GM08714 (cell line): ENCODE measurements at regions not wholly inside any gene's neighbourhood (a gene's known extent, or its start where the extent isn't known, plus 50 kb on each side); places are given as distances from the start of the nearest gene placed in this dataset.
"Not testable (repeated sequence)": the region's sequence is repeated elsewhere in the genome, so short reads cannot be mapped to it uniquely, and the experiment has no call there.

Experiments
- H3K4me3 ChIP-seq: fragments of 200-500 bp; sonication (Bioruptor generic); 2 replicates; pipeline ENCODE4 v1.5.1; 2014; ENCODE audit warnings: mild to moderate bottlenecking, low read length, inconsistent platforms
- ZNF274 ChIP-seq: IDR thresholded peaks from 2 replicates; pipeline ENCODE4 v1.6.1; 2012; ENCODE audit warnings: mild to moderate bottlenecking, low read depth, low read length

GRCh38 chr22:23438216-23438615, 141.9 kb downstream of the IGLL1 start:
- TF ChIP-seq ZNF274, result no peak
- H3K4me3 ChIP-seq, result no peak overlapping the region

GRCh38 chr22:23437779-23438178, 142.3 kb downstream of the IGLL1 start:
- H3K4me3 ChIP-seq, result no peak overlapping the region
- no peak for TF ChIP-seq ZNF274

GRCh38 chr22:23437107-23437395, 143.0 kb downstream of the IGLL1 start:
- not testable (repeated sequence) for H3K4me3 ChIP-seq

- not testable (repeated sequence) for H3K4me3 ChIP-seq
Measured at GRCh38 chr22:23436354-23437106, 143.6 kb downstream of the IGLL1 start.

GRCh38 chr22:23435186-23435585, 144.9 kb downstream of the IGLL1 start:
- H3K4me3 ChIP-seq, result not testable (repeated sequence)

- H3K4me3 ChIP-seq, result not testable (repeated sequence)
Measured at GRCh38 chr22:23434198-23434830, 145.8 kb downstream of the IGLL1 start.

- not testable (repeated sequence) for H3K4me3 ChIP-seq
Measured at GRCh38 chr22:23433127-23434005, 146.7 kb downstream of the IGLL1 start.

GRCh38 chr22:23432719-23433118, 147.4 kb downstream of the IGLL1 start:
- not testable (repeated sequence) for H3K4me3 ChIP-seq

- no peak overlapping the region for H3K4me3 ChIP-seq
- no peak for TF ChIP-seq ZNF274
Measured at GRCh38 chr22:23431337-23432072, 148.6 kb downstream of the IGLL1 start.

- H3K4me3 ChIP-seq, result not testable (repeated sequence)
Measured at GRCh38 chr22:23424551-23425068, 155.5 kb downstream of the IGLL1 start.

- H3K4me3 ChIP-seq, result no peak overlapping the region
- no peak for TF ChIP-seq ZNF274
Measured at GRCh38 chr22:23424031-23424430, 156.1 kb downstream of the IGLL1 start.

GRCh38 chr22:23422281-23422680, 157.8 kb downstream of the IGLL1 start:
- H3K4me3 ChIP-seq, result not testable (repeated sequence)

GRCh38 chr22:23421300-23421699, 158.8 kb downstream of the IGLL1 start:
- H3K4me3 ChIP-seq, result not testable (repeated sequence)

- TF ChIP-seq ZNF274, result no peak
- H3K4me3 ChIP-seq, result no peak overlapping the region
Measured at GRCh38 chr22:23419931-23420330, 160.2 kb downstream of the IGLL1 start.

- H3K4me3 ChIP-seq, result no peak overlapping the region
- no peak for TF ChIP-seq ZNF274
Measured at GRCh38 chr22:23419171-23419570, 160.9 kb downstream of the IGLL1 start.
